ENCODE measurements at regions not wholly inside any gene's neighbourhood (a gene's known extent, or its start where the extent isn't known, plus 50 kb on each side); places are given as distances from the start of the nearest gene placed in this dataset.

- H3K27ac ChIP-seq (ENCODE audit: low read depth, low read length), result no peak overlapping the region
- no peak for TF ChIP-seq EZH2phosphoT487 (conservative IDR thresholded peaks at IDR 0.05; ENCODE audit: low read length)
- TF ChIP-seq CTCF (IDR thresholded peaks at IDR 0.05; ENCODE audit: insufficient read depth, low read length, poor library complexity, severe bottlenecking), result no peak
These were observed 359.1 kb downstream of the ANKRD7 start for GRCh38 chr7:118583641-118584040.

GRCh38 chr7:118586248-118586647, 361.7 kb downstream of the ANKRD7 start:
- no peaks in the 10 kb centered on the region for H4K20me1 ChIP-seq (ENCODE audit: low read depth, low read length)
- no peaks in the 10 kb centered on the region for H3K9me2 ChIP-seq (replicated peaks; ENCODE audit: insufficient read depth, low read length)
- H3K79me2 ChIP-seq (ENCODE audit: insufficient read depth, low read length), result no peaks in the 10 kb centered on the region
- H3K36me3 ChIP-seq (ENCODE audit: low read length), result no peaks in the 10 kb centered on the region
- TF ChIP-seq EZH2phosphoT487 (conservative IDR thresholded peaks at IDR 0.05; ENCODE audit: low read length), result no peak
- TF ChIP-seq CTCF (IDR thresholded peaks at IDR 0.05; ENCODE audit: insufficient read depth, low read length, poor library complexity, severe bottlenecking), result no peak
- no peaks in the 10 kb centered on the region for H3K27me3 ChIP-seq (ENCODE audit: low read length)
- H3K9ac ChIP-seq (ENCODE audit: low read length), result no peak overlapping the region
- no peaks in the 10 kb centered on the region for H3F3A ChIP-seq (ENCODE audit: insufficient read depth)
- no peak overlapping the region for H3K27ac ChIP-seq (ENCODE audit: low read depth, low read length)
- H3K4me3 ChIP-seq (ENCODE audit: insufficient read depth, low read length, poor library complexity, severe bottlenecking), result no peak overlapping the region
- H3K4me2 ChIP-seq (ENCODE audit: low read depth, low read length, poor library complexity, severe bottlenecking), result no peak overlapping the region
- no peak overlapping the region for H2AFZ ChIP-seq (ENCODE audit: low read depth, low read length, severe bottlenecking)
- peaks cover 8% of the 10 kb centered on the region; the same call in 1 of the 2 replicates for H3K9me3 ChIP-seq (ENCODE audit: insufficient read depth, low read length)

More at GRCh38 chr7:118583641-118584040, 359.1 kb downstream of the ANKRD7 start:
- Histone ChIP-seq H3K27me3 (ENCODE audit: low read length) (no peaks in the 10 kb centered on the region), H2AFZ (ENCODE audit: low read depth, low read length, severe bottlenecking) (no peak overlapping the region), H3K36me3 (ENCODE audit: low read length) (no peaks in the 10 kb centered on the region), H3K9me2 (replicated peaks; ENCODE audit: insufficient read depth, low read length) (no peaks in the 10 kb centered on the region), H3K4me2 (ENCODE audit: low read depth, low read length, poor library complexity, severe bottlenecking) (no peak overlapping the region), H3K9ac (ENCODE audit: low read length) (no peak overlapping the region), H4K20me1 (ENCODE audit: low read depth, low read length) (no peaks in the 10 kb centered on the region), H3K4me3 (ENCODE audit: insufficient read depth, low read length, poor library complexity, severe bottlenecking) (no peak overlapping the region), H3K79me2 (ENCODE audit: insufficient read depth, low read length) (no peaks in the 10 kb centered on the region), H3F3A (ENCODE audit: insufficient read depth) (no peaks in the 10 kb centered on the region), H3K9me3 (ENCODE audit: insufficient read depth, low read length) (peaks cover 8% of the 10 kb centered on the region; the same call in 1 of the 2 replicates)

GRCh38 chr7:118590107-118590506, 365.6 kb downstream of the ANKRD7 start:
- TF ChIP-seq EZH2phosphoT487 (conservative IDR thresholded peaks at IDR 0.05; ENCODE audit: low read length), result no peak
- peak; percentile 59 for TF ChIP-seq CTCF (IDR thresholded peaks at IDR 0.05; ENCODE audit: insufficient read depth, low read length, poor library complexity, severe bottlenecking)
- H3K27ac ChIP-seq (ENCODE audit: low read depth, low read length), result no peak overlapping the region
- no peaks in the 10 kb centered on the region for H4K20me1 ChIP-seq (ENCODE audit: low read depth, low read length)
- no peak overlapping the region for H3K9ac ChIP-seq (ENCODE audit: low read length)
- H3K9me2 ChIP-seq (replicated peaks; ENCODE audit: insufficient read depth, low read length), result no peaks in the 10 kb centered on the region
- no peaks in the 10 kb centered on the region for H3F3A ChIP-seq (ENCODE audit: insufficient read depth)
- H2AFZ ChIP-seq (ENCODE audit: low read depth, low read length, severe bottlenecking), result no peak overlapping the region
- H3K9me3 ChIP-seq (ENCODE audit: insufficient read depth, low read length), result peaks cover 8% of the 10 kb centered on the region; the same call in 1 of the 2 replicates
- no peak overlapping the region for H3K4me3 ChIP-seq (ENCODE audit: insufficient read depth, low read length, poor library complexity, severe bottlenecking)
- H3K27me3 ChIP-seq (ENCODE audit: low read length), result no peaks in the 10 kb centered on the region
- H3K4me2 ChIP-seq (ENCODE audit: low read depth, low read length, poor library complexity, severe bottlenecking), result no peak overlapping the region
- H3K79me2 ChIP-seq (ENCODE audit: insufficient read depth, low read length), result no peaks in the 10 kb centered on the region
- H3K36me3 ChIP-seq (ENCODE audit: low read length), result no peaks in the 10 kb centered on the region
